ENCODE measurements at regions not wholly inside any gene's neighbourhood (a gene's known extent, or its start where the extent isn't known, plus 50 kb on each side); places are given as distances from the start of the nearest gene placed in this dataset.

DNA sequence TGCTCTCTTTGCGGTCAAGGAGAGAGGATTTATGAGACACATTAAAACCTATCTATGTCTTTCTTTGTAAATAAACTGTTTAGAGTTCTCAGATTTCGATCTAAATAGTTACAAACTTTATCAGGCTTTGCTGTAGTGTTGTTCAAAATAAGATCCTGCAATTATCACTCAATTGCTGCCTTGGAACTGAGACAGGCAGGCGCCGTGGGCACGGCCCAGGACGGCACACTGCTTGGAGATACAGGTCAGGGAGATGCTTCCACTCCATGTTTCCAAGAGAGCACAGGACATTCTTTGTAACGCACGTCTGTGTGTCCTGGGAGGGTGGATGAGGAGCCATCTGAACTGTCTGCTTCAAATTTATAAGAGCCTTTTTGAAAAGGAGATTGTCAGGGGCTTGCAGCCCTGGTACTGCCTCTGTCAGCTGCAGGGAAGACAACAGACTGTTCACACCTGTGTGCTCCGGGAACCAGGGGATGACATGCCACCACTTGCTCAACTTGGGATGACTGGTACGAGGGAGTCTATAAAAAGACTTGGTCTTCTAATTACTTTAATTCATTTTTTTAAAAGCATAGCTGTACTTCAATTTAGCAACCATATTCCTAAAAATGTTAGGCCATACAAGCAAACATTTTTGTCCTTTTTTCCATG is 472.9 kb upstream of the RUNX1 start:
- no peak for TF ChIP-seq POLR2A (IDR thresholded peaks at IDR 0.05; ENCODE audit: low read length)
- no peak for TF ChIP-seq GATA1 (IDR thresholded peaks at IDR 0.05; ENCODE audit: low read depth, low read length)

All from erythroblast (primary cell).